ENCODE measurements at regions not wholly inside any gene's neighbourhood (a gene's known extent, or its start where the extent isn't known, plus 50 kb on each side); places are given as distances from the start of the nearest gene placed in this dataset.

DNA sequence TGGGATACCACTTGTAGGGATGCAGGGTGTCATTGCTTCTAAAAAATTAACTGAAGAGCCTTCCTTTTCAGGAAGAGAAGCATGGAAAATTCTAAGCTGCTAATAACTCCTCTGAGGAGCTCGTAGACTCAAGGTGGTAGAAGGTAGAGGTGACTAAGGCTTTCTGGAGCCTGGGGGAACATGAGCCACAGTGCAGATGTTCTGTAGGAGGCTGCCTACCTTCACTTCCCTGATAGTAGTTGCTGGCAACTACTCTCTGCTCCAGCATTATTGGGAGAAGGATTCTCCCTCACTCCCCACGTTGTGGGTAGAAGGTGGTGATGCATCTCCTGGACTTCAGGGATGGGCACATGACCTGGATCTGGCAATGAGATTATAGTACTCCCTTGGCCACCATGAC lies 86.7 kb upstream of the STARD4 start:
- no peak overlapping the region for H3K4me3 ChIP-seq
- H3K27ac ChIP-seq = no peak overlapping the region
- H3K27me3 ChIP-seq = no peaks in the 10 kb centered on the region
- no peak for DNase-seq
- no peaks in the 10 kb centered on the region for H3K9me3 ChIP-seq (replicated peaks in 1 of 3)
- no peaks in the 10 kb centered on the region for H3K4me1 ChIP-seq (replicated peaks in 1 of 2)
- intact Hi-C loops (cut with DNase I) = no loop called here
- no peak for TF ChIP-seq POLR2A (IDR thresholded peaks at IDR 0.05)
- TF ChIP-seq, protein P1, sequence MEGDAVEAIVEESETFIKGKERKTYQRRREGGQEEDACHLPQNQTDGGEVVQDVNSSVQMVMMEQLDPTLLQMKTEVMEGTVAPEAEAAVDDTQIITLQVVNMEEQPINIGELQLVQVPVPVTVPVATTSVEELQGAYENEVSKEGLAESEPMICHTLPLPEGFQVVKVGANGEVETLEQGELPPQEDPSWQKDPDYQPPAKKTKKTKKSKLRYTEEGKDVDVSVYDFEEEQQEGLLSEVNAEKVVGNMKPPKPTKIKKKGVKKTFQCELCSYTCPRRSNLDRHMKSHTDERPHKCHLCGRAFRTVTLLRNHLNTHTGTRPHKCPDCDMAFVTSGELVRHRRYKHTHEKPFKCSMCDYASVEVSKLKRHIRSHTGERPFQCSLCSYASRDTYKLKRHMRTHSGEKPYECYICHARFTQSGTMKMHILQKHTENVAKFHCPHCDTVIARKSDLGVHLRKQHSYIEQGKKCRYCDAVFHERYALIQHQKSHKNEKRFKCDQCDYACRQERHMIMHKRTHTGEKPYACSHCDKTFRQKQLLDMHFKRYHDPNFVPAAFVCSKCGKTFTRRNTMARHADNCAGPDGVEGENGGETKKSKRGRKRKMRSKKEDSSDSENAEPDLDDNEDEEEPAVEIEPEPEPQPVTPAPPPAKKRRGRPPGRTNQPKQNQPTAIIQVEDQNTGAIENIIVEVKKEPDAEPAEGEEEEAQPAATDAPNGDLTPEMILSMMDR (IDR thresholded peaks at IDR 0.05) = no peak
- 82 to 95% (median 88%) methylated on average over 2 of the region's 2 CpGs for WGBS, 4 donors
- H3K36me3 ChIP-seq (replicated peaks in 1 of 2) = no peaks in the 10 kb centered on the region

- Histone ChIP-seq H3K4me3 (no peak overlapping the region), H3K27me3 (no peaks in the 10 kb centered on the region), H3K36me3 (replicated peaks in 1 of 2) (no peaks in the 10 kb centered on the region), H3K4me1 (replicated peaks in 1 of 2) (no peaks in the 10 kb centered on the region), H3K9me3 (replicated peaks in 1 of 3) (no peaks in the 10 kb centered on the region), H3K27ac (no peak overlapping the region)
- 91 to 100% (median 97%) methylated on average over 2 of the region's 2 CpGs for WGBS, 4 donors
- TF ChIP-seq, protein P1 (IDR thresholded peaks at IDR 0.05) = no peak
- no peak for TF ChIP-seq POLR2A (IDR thresholded peaks at IDR 0.05)
- DNase-seq = no peak
- intact Hi-C loops (cut with DNase I) = no loop called here
Measured at GRCh38 chr5:111597491-111597890, 85.2 kb upstream of the STARD4 start.

DNA sequence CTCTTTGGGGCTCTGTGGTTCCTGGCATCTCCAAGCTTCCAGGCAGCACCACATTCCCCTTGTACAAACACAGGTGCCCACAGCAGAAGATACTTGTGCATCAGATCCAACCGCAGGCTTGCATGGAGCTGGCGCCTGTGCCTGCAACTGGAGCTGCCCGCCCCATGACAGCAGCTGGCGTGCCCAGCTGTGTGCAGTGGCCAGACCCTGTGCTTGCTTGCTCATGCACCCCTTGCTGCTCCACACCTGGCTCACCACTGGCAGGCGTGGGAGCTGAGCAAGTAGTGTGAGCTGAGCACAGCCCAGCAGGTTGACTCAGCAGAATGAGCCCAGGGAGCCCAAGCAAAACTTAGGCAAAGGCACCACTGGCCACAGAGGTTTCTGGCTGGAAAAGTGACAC lies 84.4 kb upstream of the STARD4 start:
- DNase-seq = no peak
- intact Hi-C loops (cut with DNase I) = no loop called here
- Histone ChIP-seq H3K9me3 (replicated peaks in 1 of 3) (no peaks in the 10 kb centered on the region), H3K27ac (no peak overlapping the region), H3K36me3 (replicated peaks in 1 of 2) (no peaks in the 10 kb centered on the region), H3K4me3 (no peak overlapping the region), H3K27me3 (no peaks in the 10 kb centered on the region), H3K4me1 (replicated peaks in 1 of 2) (no peaks in the 10 kb centered on the region)
- WGBS, 4 donors = 96 to 97% (median 97%) methylated on average over 5 of the region's 5 CpGs; no CpG with 5 or more reads in 1 of the 4 donors
- TF ChIP-seq, protein P1 (IDR thresholded peaks at IDR 0.05) = no peak
- no peak for TF ChIP-seq POLR2A (IDR thresholded peaks at IDR 0.05)

GRCh38 chr5:111595425-111595824 lies 83.1 kb upstream of the STARD4 start:
- TF ChIP-seq, protein P1 (IDR thresholded peaks at IDR 0.05) = no peak
- TF ChIP-seq POLR2A (IDR thresholded peaks at IDR 0.05) = no peak
- no peak overlapping the region for H3K27ac ChIP-seq
- intact Hi-C loops (cut with DNase I) = no loop called here
- no peaks in the 10 kb centered on the region for H3K4me1 ChIP-seq (replicated peaks in 1 of 2)
- no peak overlapping the region for H3K4me3 ChIP-seq
- H3K27me3 ChIP-seq = no peaks in the 10 kb centered on the region
- WGBS, 4 donors = 63 to 93% (median 90%) methylated on average over 2 to 4 of the region's 4 CpGs
- H3K9me3 ChIP-seq (replicated peaks in 1 of 3) = no peaks in the 10 kb centered on the region
- H3K36me3 ChIP-seq (replicated peaks in 1 of 2) = no peaks in the 10 kb centered on the region
- DNase-seq = no peak
